UCSD-AML1 (cell line): ENCODE measurements at regions not wholly inside any gene's neighbourhood (a gene's known extent, or its start where the extent isn't known, plus 50 kb on each side); places are given as distances from the start of the nearest gene placed in this dataset.
"Not testable (repeated sequence)": the region's sequence is repeated elsewhere in the genome, so short reads cannot be mapped to it uniquely, and the experiment has no call there.

Experiments
- DNase-seq: peaks from one replicate; lab custom pipeline; 2025; ENCODE audit not compliant: unreplicated experiment; lab: John Stamatoyannopoulos, UW

GRCh38 chr4:83926950-83927349 lies 391.0 kb downstream of the GPAT3 start:
- DNase-seq = no peak

GRCh38 chr4:83923341-83923740 lies 387.4 kb downstream of the GPAT3 start:
- no peak for DNase-seq

- DNase-seq = no peak
Observed at GRCh38 chr4:83922402-83922801, 386.5 kb downstream of the GPAT3 start.

- no peak for DNase-seq
Observed at GRCh38 chr4:83921124-83921523, 385.2 kb downstream of the GPAT3 start.

GRCh38 chr4:83920375-83920774 lies 384.5 kb downstream of the GPAT3 start:
- DNase-seq = no peak

- no peak for DNase-seq
Observed at GRCh38 chr4:83917572-83917971, 381.7 kb downstream of the GPAT3 start.

- DNase-seq = no peak
Observed at GRCh38 chr4:83910693-83911092, 374.8 kb downstream of the GPAT3 start.

GRCh38 chr4:83906561-83906960 lies 370.7 kb downstream of the GPAT3 start:
- no peak for DNase-seq

GRCh38 chr4:83905952-83906351 lies 370.0 kb downstream of the GPAT3 start:
- DNase-seq = no peak

- not testable (repeated sequence) for DNase-seq
Observed at GRCh38 chr4:83903740-83904139, 367.8 kb downstream of the GPAT3 start.

- DNase-seq = no peak
Observed at GRCh38 chr4:83894831-83895230, 358.9 kb downstream of the GPAT3 start.

- DNase-seq = no peak
Observed at GRCh38 chr4:83890816-83891215, 354.9 kb downstream of the GPAT3 start.

- no peak for DNase-seq
Observed at GRCh38 chr4:83890231-83890630, 354.3 kb downstream of the GPAT3 start.

- DNase-seq = no peak
Observed at GRCh38 chr4:83889802-83890201, 353.9 kb downstream of the GPAT3 start.

- DNase-seq = no peak
Observed at GRCh38 chr4:83885256-83886182, 349.6 kb downstream of the GPAT3 start.

GRCh38 chr4:83876047-83876446 lies 340.1 kb downstream of the GPAT3 start:
- DNase-seq = no peak

- DNase-seq = no peak
Observed at GRCh38 chr4:83875437-83875836, 339.5 kb downstream of the GPAT3 start.

GRCh38 chr4:83873996-83874395 lies 338.1 kb downstream of the GPAT3 start:
- DNase-seq = no peak

- DNase-seq = no peak
Observed at GRCh38 chr4:83870328-83870950, 334.5 kb downstream of the GPAT3 start.

- DNase-seq = no peak
Observed at GRCh38 chr4:83866834-83867621, 331.1 kb downstream of the GPAT3 start.

GRCh38 chr4:83865417-83866150 lies 329.7 kb downstream of the GPAT3 start:
- no peak for DNase-seq
